NB4 (cell line): ENCODE measurements at regions not wholly inside any gene's neighbourhood (a gene's known extent, or its start where the extent isn't known, plus 50 kb on each side); places are given as distances from the start of the nearest gene placed in this dataset.
A peak's percentile ranks its signal among the peaks of the same experiment; 100 is the strongest.
"Not testable (repeated sequence)": the region's sequence is repeated elsewhere in the genome, so short reads cannot be mapped to it uniquely, and the experiment has no call there.

Source experiments
- DNase-seq: peaks from one replicate; pipeline ENCODE4 v3.0.0; 2010; ENCODE audit warnings: low read depth
- H3K4me3 ChIP-seq: one replicate; pipeline ENCODE4 v1.5.1; 2011; ENCODE audit warnings: mild to moderate bottlenecking, low read depth, low read length, moderate library complexity
- CTCF ChIP-seq: IDR thresholded peaks from one replicate; pipeline ENCODE4 v1.5.1; 2012; ENCODE audit warnings: low read depth, low read length
- MAX ChIP-seq: IDR thresholded peaks from 2 replicates; pipeline ENCODE4 v1.6.1; 2011; ENCODE audit warnings: low read depth, low read length
- MYC ChIP-seq: IDR thresholded peaks from 2 replicates; pipeline ENCODE4 v1.6.1; 2011; ENCODE audit warnings: low read depth, low read length
- POLR2A ChIP-seq: IDR thresholded peaks from 2 replicates; pipeline ENCODE4 v1.6.1; 2011; ENCODE audit warnings: mild to moderate bottlenecking; ENCODE audit not compliant: insufficient read length; ENCODE audit errors: extremely low read depth

- no peak for DNase-seq
- no peak for TF ChIP-seq POLR2A
- H3K4me3 ChIP-seq: no peak overlapping the region
Observed at GRCh38 chr6:30819297-30819917, 64.9 kb upstream of the DDR1 start.

GRCh38 chr6:30818391-30818841 is 65.9 kb upstream of the DDR1 start:
- no peak for DNase-seq
- TF ChIP-seq CTCF (no peak), MAX (no peak), POLR2A (no peak), MYC (no peak)
- no peak overlapping the region for H3K4me3 ChIP-seq

- no peak overlapping the region for H3K4me3 ChIP-seq
- TF ChIP-seq MYC (no peak), MAX (no peak), POLR2A (no peak), CTCF (no peak)
- no peak for DNase-seq
Observed at GRCh38 chr6:30816791-30817739, 67.3 kb upstream of the DDR1 start.

GRCh38 chr6:30816296-30816695 is 68.0 kb upstream of the DDR1 start:
- not testable (repeated sequence) for DNase-seq

GRCh38 chr6:30815041-30815742 is 69.1 kb upstream of the DDR1 start:
- DNase-seq, H3K4me3 ChIP-seq: not testable (repeated sequence)

More at GRCh38 chr6:30816296-30816695, 68.0 kb upstream of the DDR1 start:
- H3K4me3 ChIP-seq: not testable (repeated sequence)

GRCh38 chr6:30814146-30815040 is 69.9 kb upstream of the DDR1 start:
- DNase-seq: peak; percentile 74
- no peak overlapping the region for H3K4me3 ChIP-seq
- no peak for TF ChIP-seq CTCF
- no peak for TF ChIP-seq POLR2A
- peak; percentile 70 for TF ChIP-seq MAX

GRCh38 chr6:30813631-30814145 is 69.3 kb upstream of the IER3 start:
- no peak for TF ChIP-seq MYC
- no peak for TF ChIP-seq MAX
- TF ChIP-seq CTCF: no peak
- no peak for TF ChIP-seq POLR2A
- no peak overlapping the region for H3K4me3 ChIP-seq
- no peak for DNase-seq
